HG03460 (cell line): ENCODE measurements at regions not wholly inside any gene's neighbourhood (a gene's known extent, or its start where the extent isn't known, plus 50 kb on each side); places are given as distances from the start of the nearest gene placed in this dataset.

Experiments used
- ATAC-seq: cut with Tn5 transposase; IDR thresholded peaks from one replicate; pipeline ENCODE4 v1.9.1; 2021; ENCODE audit not compliant: unreplicated experiment

DNA sequence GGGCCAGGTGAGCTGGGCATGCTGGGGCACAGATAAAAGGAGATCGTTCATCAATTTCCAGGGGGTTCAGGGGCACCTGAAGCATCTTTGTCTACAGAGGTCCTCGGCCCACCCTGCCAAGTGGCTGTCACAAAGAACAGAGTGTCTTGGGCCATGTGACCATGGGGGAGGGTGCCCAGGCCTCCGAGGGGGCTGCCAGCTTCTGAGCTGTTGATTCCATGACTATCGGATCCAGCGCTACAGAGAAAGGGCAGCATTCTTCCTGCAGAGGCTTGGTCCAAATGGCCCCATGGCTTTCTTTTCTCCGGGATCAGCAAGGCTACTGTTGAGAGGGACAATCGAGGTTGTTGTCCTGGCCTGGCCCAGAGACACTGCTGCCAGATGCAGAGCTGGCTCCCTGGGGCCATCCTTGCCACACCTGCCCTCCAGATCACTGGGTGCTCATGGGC, 289.2 kb downstream of the ZSWIM6 start:
- ATAC-seq: no peak

DNA sequence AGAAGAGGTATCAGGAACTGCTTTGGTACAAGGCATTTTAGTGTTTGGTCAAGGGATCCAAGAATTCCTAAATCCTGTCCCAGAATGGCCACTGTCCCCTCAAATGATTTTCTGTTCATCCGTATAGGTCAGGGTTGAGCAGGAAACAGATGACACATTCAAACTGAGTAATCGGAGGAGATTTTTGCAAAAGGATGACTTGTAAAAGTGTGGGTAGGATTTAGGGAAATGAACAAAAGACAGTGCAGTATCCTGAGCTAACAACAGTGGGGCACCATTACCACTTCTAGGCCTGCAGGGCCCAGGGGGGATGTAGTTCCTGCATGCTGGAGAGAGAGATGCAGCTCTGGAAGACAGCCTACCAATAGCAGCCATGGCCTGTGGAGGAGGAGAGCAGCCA, 290.1 kb downstream of the ZSWIM6 start:
- ATAC-seq: no peak

DNA sequence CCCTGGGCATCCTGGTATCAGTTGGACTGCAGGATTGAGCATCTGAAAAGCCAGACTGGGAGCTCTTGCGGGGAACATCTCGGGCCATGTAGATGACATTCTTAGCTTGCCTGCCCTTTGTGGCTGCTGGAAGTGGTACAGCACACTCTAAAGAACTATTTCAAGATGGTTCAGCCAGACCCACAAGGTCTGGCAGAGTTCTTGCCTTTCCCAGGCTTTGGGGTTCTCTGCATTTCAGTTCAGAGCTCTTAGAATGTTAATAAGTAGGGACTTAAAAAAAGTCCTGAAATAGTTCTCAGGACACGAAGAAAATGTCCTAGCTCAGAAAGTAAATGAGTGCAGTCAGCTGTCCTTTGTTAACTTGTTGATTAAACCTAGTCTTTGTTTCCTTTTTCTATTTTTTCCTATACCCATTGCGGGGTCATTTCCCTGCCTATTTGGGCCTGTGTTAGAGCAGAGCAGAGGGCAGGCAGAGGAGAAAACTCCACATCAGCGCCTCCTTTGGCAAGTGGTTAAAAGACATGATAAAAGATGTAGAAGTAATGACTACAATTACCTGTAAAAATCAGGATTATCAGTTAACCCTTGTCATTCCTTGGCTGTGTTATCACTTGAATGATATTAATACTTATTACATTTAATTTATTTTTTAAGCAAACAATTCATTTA, 291.5 kb downstream of the ZSWIM6 start:
- ATAC-seq: no peak

DNA sequence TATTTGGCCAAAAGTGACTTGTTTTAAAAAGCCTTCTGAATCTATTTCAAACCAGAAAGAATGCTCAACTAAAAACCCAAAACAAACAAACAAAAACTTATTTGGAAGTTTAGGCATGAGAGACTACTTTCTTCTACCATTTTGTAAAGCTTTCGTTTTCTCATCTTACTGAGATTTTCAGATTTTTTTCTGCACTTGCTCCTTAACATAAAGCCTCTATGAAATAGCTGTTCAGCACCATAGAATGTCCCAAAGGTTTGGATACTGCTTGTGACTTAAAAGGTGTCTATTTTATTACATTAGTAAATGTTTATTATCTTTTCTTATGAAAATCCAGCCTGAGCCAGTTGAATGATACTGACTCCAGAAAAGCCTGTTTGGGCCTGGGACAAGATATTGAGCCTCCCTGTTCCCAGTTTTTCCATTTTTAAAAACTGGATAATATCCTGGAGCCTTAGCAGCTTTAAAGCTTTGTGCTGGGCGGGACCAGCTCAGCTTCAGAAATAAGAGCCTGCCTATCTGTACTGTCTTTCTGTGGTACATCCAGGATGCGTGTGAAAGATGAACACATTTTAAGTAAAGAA, 292.6 kb downstream of the ZSWIM6 start:
- ATAC-seq: no peak

DNA sequence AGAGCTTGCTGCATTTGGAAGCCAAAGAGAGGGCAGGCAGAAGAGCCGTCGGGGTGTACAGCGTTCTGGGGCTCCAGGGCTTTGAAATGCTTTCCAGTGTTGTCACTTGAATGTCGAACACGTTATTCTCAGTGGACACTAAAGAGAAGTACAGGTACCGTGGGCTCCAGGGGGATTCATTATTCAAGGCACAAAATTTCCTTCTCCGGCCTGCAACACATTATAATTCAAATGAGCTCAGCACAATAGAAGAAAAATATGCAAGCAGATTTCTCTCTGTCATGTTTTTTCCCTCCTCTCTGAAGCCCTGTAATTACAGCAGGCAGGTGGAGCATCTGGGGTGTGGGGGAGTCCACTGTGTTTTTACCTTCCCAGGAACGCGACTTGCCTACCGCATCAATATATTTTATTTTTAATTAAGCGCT, 293.1 kb downstream of the ZSWIM6 start:
- no peak for ATAC-seq

DNA sequence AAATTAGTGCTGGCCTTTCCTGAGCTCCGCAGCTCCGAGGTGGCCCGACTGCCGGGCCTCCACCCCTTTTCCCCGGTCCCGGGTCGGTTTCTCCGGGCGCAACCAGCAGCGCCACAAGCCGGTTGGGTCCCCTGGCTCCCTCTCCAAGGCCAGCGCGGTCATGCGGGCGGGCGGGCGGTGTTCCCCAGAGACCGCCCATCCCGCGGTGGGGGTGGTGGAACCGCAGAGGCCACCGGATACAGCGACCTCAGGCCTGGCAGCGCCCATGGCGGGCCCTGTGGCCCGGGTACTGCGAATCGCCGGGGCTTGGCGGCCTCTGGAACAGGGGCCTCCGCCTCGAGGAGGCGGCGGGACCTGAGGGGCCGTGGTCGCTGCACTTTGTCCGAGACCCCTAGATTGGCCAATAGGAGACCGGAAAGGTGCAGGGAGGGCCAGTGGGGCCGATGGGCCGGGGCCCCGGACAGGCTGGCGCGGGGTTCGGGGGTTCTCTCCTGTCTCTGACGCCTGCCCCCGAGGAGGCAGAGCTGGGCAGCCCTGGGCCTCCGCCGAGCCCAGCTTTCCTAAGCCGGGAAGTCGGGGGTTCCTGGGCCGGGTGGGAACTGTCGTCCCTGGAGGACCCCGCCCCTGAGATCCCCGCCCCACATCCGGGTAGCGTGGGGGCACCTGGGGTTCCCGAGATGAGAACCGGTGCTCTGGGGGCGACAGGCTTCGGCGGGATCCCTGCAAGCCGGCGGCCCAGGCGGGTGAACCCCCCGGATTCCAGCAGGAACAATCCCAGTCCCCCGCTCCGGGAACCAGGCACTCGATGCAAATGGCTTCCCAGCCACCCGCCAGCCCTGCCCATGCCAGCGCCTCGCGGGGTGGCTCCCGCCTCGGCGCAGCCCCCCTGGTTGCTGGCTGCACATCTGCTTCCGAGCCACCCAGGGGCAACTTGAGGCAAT, 293.9 kb downstream of the ZSWIM6 start:
- ATAC-seq: no peak

DNA sequence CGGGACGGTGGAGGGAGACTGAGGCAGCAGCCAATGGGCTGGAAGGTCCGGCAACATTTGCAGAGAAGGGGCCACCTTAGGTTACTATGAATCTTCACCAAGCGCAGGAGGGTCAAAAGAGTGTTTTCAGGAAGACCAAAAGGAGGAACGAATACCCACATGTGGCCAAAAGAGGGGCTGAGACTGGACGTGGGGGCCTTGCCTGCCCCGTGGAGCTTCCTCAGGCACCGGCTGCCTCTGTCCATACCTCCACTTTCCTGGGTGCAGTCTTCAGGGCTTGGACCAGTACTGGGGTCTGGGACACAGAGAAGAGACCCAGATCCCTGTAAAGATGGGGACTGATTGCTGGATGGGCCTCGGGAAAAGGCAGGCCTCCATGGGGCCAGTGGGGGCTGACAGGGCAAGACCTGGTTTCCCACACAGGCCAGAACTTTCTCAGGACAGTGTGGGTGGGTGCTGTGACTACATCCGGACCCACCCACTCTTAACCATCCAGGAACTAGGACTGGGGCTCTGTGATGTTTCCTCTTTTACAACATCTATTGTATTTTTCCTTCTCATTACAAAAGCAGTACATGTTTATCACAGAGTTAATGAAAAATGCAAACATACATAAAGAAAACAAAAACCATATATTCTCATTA, 294.7 kb downstream of the ZSWIM6 start:
- no peak for ATAC-seq

DNA sequence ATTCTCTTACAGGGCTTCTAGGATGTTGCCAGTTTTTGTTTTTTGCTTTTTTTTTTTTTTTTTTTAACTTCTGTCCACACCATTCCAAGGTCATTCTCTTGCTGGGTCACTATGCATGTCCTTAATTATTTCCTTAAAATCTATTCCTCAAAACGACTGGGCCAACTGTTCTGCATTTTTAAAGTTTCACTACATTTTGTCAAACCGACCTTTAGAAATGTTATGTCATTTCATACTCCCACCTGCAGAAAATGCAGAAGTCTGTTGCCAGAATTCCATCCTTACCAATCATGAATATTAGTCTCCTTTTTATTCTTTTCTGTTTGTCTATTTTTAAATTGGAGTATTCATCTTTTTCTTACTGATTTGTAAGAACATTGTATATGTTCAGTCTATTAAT, 295.5 kb downstream of the ZSWIM6 start:
- no peak for ATAC-seq

DNA sequence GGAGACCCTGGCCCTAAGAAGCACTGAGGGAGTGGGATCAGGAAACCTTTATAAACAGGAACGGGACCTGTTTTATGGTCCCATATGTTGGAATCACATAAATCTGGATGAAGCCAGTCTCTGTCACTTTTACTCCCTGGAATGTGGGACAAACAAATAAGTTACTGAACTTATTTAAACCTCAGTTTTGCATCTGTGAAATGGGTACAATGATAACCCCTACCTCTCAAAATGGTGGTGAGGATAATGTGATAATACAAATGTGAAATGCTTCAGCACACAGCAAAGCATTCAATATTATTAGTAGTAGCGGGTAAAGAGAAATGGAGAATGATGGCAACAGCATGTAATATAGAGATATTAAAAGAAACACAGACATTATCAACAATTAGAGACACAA, 298.9 kb downstream of the ZSWIM6 start:
- ATAC-seq: no peak

DNA sequence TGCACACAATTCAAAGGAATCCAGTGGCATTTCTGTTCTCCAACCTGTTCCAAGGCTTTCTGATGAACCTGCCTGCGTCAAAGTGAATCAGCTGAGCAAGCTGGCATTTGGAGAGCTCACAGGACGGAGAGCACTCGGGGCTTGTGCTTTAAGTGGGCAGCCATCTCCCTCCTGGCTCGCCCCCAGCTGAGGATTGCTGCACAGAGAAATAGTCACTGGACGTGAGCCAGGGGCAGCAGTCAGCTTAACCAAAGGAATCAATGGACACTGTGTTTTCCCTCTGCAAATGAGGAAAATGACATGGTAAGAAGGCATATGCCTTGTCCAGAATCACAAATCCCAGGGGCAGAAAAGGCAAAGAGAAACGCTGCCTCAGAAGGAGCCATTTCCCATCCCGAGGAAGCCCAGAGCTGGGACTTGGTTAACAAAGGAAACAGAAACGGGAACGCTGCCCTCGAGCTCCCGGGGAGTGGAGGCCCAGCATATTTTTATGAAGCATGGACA, 299.4 kb downstream of the ZSWIM6 start:
- ATAC-seq: no peak

DNA sequence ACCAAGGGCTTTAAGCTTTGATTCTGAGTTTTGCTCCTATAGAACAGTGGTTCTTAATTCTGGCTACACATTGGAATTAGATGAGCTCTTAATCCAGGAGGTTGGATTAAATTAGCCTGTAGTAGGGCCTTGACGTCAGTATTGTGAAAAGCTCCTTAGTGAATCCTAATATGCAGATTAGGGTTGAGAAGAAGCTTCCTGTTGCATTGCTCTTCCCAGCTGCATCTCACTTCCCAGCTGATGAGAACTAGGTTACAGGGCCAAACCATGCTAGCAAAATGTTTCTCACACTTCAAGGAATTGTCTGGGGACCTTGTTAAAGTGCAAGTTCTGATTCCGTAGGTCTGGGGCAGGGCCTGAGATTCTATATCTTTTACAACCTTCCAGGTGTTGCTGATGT, 300.0 kb downstream of the ZSWIM6 start:
- ATAC-seq: no peak

DNA sequence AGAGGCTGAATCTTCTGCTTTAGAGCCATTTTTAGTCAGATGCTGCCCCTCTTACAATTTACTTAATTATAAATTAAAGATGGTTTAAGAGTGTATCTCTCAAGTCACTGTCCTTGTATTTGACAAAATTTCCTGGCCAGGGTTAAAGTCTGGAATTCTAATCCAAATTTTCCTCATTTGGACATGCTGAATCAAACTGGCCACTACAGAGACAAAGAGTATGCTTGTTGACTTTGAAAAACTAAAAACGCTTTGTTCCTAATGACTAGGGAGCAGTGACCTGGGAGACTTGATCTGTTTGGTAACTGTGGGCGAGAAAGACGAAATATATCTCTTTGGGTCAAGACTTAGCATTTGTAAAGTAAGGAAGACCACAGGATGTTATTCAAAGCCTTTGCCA, 303.2 kb downstream of the ZSWIM6 start:
- no peak for ATAC-seq

DNA sequence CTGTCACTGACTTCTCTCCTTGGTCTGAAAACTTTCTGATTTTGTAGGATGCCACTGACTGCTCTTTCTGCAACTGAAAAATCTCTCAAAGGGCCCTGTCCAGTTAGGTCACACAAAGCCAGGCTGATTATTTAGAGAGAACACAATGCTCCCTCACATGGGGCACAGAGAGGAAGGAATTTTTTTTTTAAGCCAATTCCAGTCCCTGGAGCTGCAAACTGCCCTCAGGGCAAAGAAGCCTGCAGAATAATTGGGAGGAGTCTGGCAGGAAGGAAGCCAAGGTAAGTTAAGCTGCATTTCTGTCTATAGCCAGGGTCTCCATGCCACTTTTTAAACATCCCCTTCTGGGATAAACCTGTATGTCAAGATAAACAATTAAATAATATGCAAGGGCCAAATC, 305.5 kb downstream of the ZSWIM6 start:
- ATAC-seq: no peak

DNA sequence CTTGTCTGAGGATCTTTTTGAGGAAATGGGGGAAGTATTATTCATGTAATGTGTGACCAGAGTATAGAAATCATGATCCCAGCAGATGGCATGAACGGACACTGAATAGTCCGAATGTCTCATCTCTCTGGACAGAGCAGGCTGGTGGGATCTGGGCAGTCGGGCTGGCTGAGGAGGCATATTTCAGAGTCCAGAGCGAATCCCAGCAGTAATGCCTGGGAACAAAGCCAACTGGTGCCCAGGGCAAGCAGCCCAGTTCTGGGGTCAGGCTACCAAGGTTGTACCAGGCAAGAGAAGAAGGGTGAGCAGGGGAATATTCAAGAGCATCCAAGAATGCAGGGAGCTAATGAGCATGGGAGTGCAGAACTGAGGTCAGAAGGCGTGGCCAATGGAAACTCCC, 306.4 kb downstream of the ZSWIM6 start:
- ATAC-seq: no peak

DNA sequence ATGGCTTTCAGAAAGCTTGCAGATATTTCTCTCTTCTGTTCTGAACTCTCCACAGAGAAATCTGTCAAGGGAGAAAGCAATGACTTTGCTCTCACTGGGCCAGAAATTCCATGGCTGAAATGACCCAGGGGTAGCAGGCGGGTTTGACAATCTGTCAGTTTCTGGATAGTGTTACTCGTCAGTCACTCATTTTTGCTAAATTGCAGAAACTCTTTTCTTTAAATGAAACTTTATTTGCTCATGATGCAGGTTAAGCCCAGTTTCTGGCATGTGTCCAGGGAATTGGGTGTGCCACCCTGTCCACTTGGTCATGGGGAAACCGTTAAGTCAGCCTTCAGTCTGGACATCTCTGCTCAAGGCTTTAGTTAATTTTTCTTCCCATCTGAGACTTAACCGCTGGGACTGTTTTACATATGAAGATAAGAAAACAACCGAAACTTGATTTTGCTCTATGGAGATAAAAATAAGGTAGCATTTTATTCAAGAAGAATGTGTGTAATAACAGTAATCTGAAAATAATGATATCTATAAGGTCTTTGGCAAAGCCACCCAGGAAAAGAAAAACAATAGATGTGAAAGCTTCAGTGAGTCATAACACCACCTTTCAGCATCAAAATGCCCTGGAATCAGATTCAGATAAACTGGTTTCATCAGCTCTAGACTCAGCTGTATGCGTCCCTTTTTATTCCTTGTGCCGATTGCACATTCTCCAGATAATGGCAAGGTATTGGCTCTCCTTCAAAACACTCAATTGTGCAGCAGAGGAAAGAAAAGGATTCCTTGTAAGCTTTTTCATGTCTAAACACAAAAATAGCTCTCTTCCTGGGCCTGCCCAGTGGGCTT, 308.3 kb downstream of the ZSWIM6 start:
- no peak for ATAC-seq

DNA sequence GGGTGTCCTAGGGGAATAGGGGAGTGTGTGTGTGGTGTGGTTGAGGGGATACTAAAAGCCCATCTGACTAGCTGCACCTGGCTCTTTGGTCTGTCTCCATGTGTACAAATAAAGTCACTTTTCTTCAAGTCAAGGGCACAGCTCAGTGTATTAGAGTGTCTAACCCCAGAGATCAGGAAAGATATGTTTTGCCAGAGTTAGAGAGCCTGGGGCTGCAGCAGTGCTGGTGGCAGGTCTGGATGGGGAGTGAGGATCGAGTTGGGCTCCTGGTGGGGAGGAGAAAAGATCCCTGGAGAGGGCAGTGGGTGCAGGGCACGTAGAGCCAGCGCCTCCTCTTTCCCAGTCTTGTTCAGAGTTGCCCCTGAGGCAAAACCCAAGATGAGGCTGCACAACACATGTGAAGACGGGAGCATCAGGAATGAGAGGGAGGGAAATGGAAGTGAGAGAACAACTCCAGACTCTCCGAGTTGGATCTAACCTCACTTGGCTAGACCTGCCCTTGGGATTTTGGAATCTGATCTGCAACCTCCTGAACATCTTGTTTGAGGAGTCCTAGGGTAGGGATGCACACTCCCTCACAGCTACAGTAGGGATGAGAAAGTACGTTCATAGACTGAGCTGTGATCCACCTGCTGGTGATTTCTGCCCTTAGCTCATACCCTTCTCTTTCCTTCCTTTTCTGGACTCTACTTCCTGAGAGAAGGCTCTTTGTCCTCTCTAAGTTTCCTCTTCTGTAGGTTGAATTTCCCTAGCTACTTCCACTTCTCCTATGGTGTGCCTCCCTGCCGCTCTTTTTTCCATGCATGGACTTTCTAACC, 309.9 kb downstream of the ZSWIM6 start:
- no peak for ATAC-seq

DNA sequence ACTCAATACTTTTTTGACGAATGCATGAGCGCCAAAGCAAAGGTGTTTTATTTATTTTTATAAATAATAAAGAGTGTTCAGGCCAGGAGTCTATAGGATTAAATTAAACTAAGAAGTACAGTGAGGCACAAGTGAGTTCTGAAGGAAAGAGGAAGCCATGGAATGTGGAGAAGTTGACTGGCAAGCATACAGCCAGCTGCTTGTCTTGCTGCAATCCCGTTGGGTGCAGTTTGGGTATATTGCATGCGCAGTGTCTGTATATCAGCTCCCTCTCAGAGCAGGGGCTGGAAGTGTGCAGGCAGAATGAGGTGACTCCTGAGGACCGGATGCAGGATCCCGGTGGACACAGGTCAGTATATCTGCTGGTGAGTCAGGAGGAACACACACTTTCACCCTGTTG, 315.6 kb downstream of the ZSWIM6 start:
- no peak for ATAC-seq

DNA sequence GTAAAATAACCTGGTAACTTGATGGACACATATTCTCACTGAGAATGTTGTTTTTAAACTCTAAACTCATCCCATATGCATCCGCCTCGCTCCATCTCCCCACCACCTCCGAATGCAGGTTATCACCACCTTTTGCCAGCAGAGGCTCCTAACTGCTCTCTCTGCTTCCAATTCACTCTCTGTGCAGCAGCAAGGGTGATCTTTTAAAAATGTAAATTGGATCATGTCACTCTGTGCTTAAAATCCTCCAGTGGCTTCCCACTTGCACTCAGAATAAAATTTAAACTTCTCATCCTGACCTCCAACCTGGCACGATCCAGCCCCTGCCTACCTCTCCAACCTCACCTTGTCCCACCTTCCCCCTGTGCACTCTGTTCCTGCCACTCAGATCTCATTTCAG, 317.2 kb downstream of the ZSWIM6 start:
- no peak for ATAC-seq

DNA sequence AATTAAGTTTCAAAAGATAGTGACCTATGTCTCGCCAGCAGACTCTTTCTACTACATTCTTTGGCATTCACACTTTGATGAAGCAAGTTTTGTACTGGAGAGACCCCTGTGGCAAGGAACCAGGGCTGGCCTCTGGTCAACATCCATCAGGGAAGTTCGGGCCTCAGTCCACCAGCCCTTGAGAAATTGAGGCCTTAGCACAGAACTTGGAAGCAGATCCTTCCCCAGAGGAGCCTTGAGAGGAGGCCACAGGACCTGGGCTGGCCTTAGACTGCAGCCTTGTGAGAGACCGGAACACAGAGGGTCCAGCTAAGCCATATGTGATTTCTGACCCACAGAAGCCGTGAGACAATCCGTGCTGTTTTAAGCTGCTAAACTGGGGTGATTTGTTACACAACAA, 317.9 kb downstream of the ZSWIM6 start:
- no peak for ATAC-seq

DNA sequence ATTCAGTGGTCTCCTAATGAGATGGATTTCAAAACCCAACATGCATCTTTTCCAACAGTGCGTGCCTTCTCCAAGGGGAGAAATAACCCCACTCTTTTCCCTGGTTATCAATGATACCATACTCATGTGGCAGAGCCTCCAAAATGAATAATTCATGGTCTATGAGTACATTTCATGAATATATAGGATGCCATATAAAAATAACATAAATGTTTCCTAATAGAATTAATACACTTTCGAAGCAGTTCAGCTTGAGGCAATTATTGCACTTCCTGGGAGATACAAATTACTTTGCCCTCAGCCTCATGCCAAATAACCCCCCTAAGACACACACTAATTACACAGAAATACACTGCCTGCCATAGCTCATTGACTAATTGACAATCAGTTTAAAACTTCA, 318.6 kb downstream of the ZSWIM6 start:
- ATAC-seq: no peak
